PC-3 (cell line): ENCODE measurements at regions not wholly inside any gene's neighbourhood (a gene's known extent, or its start where the extent isn't known, plus 50 kb on each side); places are given as distances from the start of the nearest gene placed in this dataset.

Experiments used
- ATAC-seq: fragments of 200-7000 bp; cut with Tn5 transposase; 2 replicates; pipeline ENCODE4 v1.9.1; 2020; ENCODE audit warnings: mild to moderate bottlenecking, moderate library complexity
- BruUV-seq: library from RNA; stranded (reverse); fragments of 400-500 nt; replicated peaks from 2 replicates; lab custom pipeline; 2021; lab: Mats Ljungman, UMichigan
- CTCF ChIA-PET: fragments of 300-600 bp; sonication (Branson Sonifier 250); formaldehyde crosslinking; loops from one replicate; lab custom pipeline; 2022; ENCODE audit warnings: antibody characterized with exemption; lab: Charles Lee
- POLR2A ChIA-PET: fragments of 300-600 bp; sonication (Branson Sonifier 250); formaldehyde crosslinking; loops from one replicate; lab custom pipeline; 2022; ENCODE audit warnings: antibody characterized with exemption; ENCODE audit not compliant: unreplicated experiment; lab: Charles Lee
- DNase-seq: peaks from one replicate; pipeline ENCODE4 v3.0.0-alpha.2; 2015
- H2AFZ ChIP-seq: fragments of 300-600 bp; sonication (generic); 2 replicates; pipeline ENCODE4 v1.6.0; 2016; ENCODE audit warnings: antibody characterized with exemption, low read length
- H3F3A ChIP-seq: fragments of 300-600 bp; sonication (generic); one replicate; pipeline ENCODE4 v1.6.0; 2017; ENCODE audit warnings: antibody characterized with exemption, low read length, control low read depth, mild to moderate bottlenecking; ENCODE audit not compliant: unreplicated experiment
- H3K27ac ChIP-seq: fragments of 300-600 bp; sonication (generic); 2 replicates; pipeline ENCODE4 v1.5.1; 2016; ENCODE audit warnings: mild to moderate bottlenecking, low read length
- H3K27me3 ChIP-seq: fragments of 300-600 bp; sonication (generic); 2 replicates; pipeline ENCODE4 v1.6.1; 2016; ENCODE audit warnings: low read length, mixed read lengths
- H3K36me3 ChIP-seq: fragments of 300-600 bp; sonication (generic); 2 replicates; pipeline ENCODE4 v1.6.1; 2016; ENCODE audit warnings: low read depth, mixed run types, low read length, mixed read lengths
- H3K4me1 ChIP-seq: fragments of 300-600 bp; sonication (generic); 2 replicates; pipeline ENCODE4 v1.5.1; 2016; ENCODE audit warnings: low read length; ENCODE audit not compliant: insufficient read depth
- H3K4me2 ChIP-seq: fragments of 300-600 bp; sonication (generic); 2 replicates; pipeline ENCODE4 v1.6.0; 2016; ENCODE audit warnings: low read length
- H3K4me3 ChIP-seq: fragments of 300-600 bp; sonication (generic); 2 replicates; pipeline ENCODE4 v1.5.1; 2016; ENCODE audit warnings: mild to moderate bottlenecking, low read length, mixed read lengths
- H3K79me2 ChIP-seq: fragments of 300-600 bp; sonication (generic); 2 replicates; pipeline ENCODE4 v1.6.1; 2017; ENCODE audit warnings: low read length, mixed read lengths
- H3K9ac ChIP-seq: fragments of 300-600 bp; sonication (generic); 2 replicates; pipeline ENCODE4 v1.6.0; 2016; ENCODE audit warnings: mild to moderate bottlenecking, low read length
- H3K9me2 ChIP-seq: fragments of 300-600 bp; sonication (generic); replicated peaks from 2 replicates; pipeline ENCODE4 v1.6.1; 2016; ENCODE audit warnings: mixed run types, low read length, mixed read lengths
- H3K9me3 ChIP-seq: fragments of 300-600 bp; sonication (generic); 2 replicates; pipeline ENCODE4 v1.6.1; 2016; ENCODE audit warnings: low read length, mixed read lengths
- H4K20me1 ChIP-seq: fragments of 300-600 bp; sonication (generic); 2 replicates; pipeline ENCODE4 v1.6.1; 2016; ENCODE audit warnings: low read length, mixed read lengths
- EZH2 ChIP-seq: fragments of 300-600 bp; sonication (generic); IDR thresholded peaks from one replicate; pipeline ENCODE4 v1.6.1; 2017; ENCODE audit warnings: antibody characterized with exemption, mild to moderate bottlenecking, low read length; ENCODE audit not compliant: unreplicated experiment
- EZH2phosphoT487 ChIP-seq: fragments of 300-600 bp; sonication (generic); IDR thresholded peaks from 2 replicates; pipeline ENCODE4 v1.6.1; 2018; ENCODE audit warnings: mild to moderate bottlenecking, antibody characterized with exemption, low read length, borderline replicate concordance
- intact Hi-C: fragments of 100-400 bp; cut with micrococcal nuclease; formaldehyde crosslinking; loops from 2 replicates; pipeline ENCODE4 v1.9.0; 2023
- TF ChIP-seq, protein P1 (sequence below): fragments of 300-600 bp; sonication (generic); conservative IDR thresholded peaks from 2 replicates; pipeline ENCODE4 v1.5.1; 2017; ENCODE audit warnings: antibody characterized with exemption, low read depth, mild to moderate bottlenecking, low read length

DNA sequence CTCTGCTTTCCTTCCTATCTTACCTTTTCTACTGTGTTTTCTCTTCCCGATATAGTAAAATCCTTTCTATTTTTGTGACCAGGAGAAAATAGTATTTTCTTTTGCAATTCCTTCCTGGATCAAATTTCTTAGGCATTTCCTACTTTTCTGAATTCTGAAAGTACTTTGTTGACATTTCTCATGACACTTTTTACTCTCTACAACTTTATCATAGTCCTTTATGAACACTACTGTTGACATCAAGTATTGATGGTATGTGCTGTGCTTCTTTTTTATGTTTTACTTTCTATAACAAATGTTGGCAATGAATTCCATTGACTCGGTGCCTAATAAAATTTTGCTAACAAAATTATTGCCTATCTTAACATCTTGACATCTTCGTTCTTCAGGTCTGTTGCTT lies 217.7 kb upstream of the TCF4 start:
- Histone ChIP-seq H3K9me3 (no peaks in the 10 kb centered on the region), H3K27ac (no peak overlapping the region), H2AFZ (no peak overlapping the region), H4K20me1 (no peaks in the 10 kb centered on the region), H3K4me3 (no peak overlapping the region), H3F3A (no peaks in the 10 kb centered on the region), H3K4me1 (no peaks in the 10 kb centered on the region), H3K36me3 (no peaks in the 10 kb centered on the region), H3K27me3 (no peaks in the 10 kb centered on the region), H3K9ac (no peak overlapping the region), H3K79me2 (no peaks in the 10 kb centered on the region), H3K9me2 (no peaks in the 10 kb centered on the region), H3K4me2 (no peak overlapping the region)
- intact Hi-C loops, result no loop called here
- DNase-seq (no peak), ATAC-seq (no peak)
- ChIA-PET POLR2A (no interaction called here), CTCF (no interaction called here)
- BruUV-seq, result no TSS peak
- TF ChIP-seq, protein P1, sequence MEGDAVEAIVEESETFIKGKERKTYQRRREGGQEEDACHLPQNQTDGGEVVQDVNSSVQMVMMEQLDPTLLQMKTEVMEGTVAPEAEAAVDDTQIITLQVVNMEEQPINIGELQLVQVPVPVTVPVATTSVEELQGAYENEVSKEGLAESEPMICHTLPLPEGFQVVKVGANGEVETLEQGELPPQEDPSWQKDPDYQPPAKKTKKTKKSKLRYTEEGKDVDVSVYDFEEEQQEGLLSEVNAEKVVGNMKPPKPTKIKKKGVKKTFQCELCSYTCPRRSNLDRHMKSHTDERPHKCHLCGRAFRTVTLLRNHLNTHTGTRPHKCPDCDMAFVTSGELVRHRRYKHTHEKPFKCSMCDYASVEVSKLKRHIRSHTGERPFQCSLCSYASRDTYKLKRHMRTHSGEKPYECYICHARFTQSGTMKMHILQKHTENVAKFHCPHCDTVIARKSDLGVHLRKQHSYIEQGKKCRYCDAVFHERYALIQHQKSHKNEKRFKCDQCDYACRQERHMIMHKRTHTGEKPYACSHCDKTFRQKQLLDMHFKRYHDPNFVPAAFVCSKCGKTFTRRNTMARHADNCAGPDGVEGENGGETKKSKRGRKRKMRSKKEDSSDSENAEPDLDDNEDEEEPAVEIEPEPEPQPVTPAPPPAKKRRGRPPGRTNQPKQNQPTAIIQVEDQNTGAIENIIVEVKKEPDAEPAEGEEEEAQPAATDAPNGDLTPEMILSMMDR, result no peak
- no peak for TF ChIP-seq EZH2
- no peak for TF ChIP-seq EZH2phosphoT487

DNA sequence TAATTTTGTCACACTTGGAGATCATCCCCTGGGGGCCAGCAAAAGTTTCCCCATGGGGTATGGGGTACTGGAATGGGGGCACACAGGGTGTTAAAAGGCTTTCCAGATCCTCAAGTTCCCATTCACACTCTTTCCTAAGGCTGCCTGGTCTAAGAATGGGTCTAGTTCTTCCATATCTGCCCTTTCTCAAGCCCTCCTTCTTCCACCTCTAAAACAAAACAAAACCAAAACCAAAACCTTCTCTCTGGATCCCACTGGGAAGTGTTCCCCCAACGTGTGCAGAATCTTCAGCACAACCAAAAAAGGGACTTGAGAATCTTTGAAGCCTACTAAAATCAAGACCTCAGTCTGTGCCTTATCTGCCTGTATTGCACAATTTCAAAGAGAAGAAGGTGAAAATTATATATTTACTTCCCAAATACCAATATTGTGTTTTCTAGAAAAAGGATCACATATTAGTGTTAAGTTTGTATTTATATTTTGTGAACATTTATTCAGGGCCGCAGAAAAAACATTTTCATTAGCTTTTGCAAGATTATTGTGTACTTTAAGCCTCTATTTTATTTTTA lies 207.2 kb upstream of the TCF4 start:
- DNase-seq (no peak), ATAC-seq (no peak)
- Histone ChIP-seq H4K20me1 (no peaks in the 10 kb centered on the region), H3K36me3 (no peaks in the 10 kb centered on the region), H3K79me2 (no peaks in the 10 kb centered on the region), H3K9me3 (no peaks in the 10 kb centered on the region), H3F3A (no peaks in the 10 kb centered on the region), H3K4me1 (peaks cover 8% of the 10 kb centered on the region), H3K4me3 (no peak overlapping the region), H3K4me2 (no peak overlapping the region), H2AFZ (no peak overlapping the region), H3K27ac (no peak overlapping the region), H3K9ac (no peak overlapping the region), H3K27me3 (no peaks in the 10 kb centered on the region), H3K9me2 (no peaks in the 10 kb centered on the region)
- ChIA-PET CTCF (no interaction called here), POLR2A (no interaction called here)
- intact Hi-C loops, result no loop called here
- TF ChIP-seq, protein P1, result no peak
- TF ChIP-seq EZH2 (no peak), EZH2phosphoT487 (no peak)
- BruUV-seq, result no TSS peak

DNA sequence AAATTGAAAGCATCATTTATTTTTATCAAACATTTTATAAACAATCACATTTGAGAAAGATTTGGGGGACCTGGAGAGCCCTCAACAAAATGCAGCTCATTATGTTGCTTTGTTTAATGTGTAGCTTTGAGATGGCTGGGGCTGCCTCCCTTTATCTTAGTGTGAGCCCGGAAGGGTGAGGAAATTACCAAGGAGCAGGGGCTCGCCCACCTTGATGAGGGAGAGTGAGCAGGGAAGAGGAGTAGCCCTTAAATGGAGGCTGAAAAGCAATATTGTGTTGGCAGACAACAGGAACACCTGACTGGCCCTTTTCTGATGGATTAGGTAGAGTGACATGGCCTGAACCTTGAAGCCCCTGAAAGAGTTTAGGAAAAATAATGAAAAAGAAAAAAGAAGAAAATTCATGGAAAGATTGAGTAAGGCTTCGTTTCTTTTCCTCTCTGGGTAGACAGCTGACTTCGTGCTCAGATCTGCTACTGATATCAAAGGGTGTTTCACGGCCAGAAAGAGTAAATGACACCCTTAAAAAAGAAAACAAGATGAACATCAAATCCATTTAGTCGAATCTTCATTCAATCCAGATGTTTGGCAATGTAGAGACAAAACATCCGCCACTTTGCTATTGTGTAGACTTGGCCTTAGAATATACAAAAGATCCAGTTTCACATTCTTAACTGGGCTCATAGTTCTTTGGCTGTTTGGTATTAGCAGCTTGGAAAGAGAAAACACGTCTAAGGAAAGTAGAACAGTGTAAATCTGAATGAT lies 206.5 kb upstream of the TCF4 start:
- Histone ChIP-seq H3K27ac (no peak overlapping the region), H3K27me3 (no peaks in the 10 kb centered on the region), H2AFZ (no peak overlapping the region), H3K4me2 (no peak overlapping the region), H3K4me1 (peaks cover 12% of the 10 kb centered on the region), H3K4me3 (no peak overlapping the region), H3K9me3 (0 out of 2 replicates have a peak, but pooled peaks cover 5% of the 10 kb centered on the region), H4K20me1 (no peaks in the 10 kb centered on the region), H3K9me2 (no peaks in the 10 kb centered on the region), H3K9ac (no peak overlapping the region), H3F3A (no peaks in the 10 kb centered on the region), H3K36me3 (0 out of 2 replicates have a peak, but pooled peaks cover 4% of the 10 kb centered on the region), H3K79me2 (no peaks in the 10 kb centered on the region)
- no peak for ATAC-seq
- no TSS peak for BruUV-seq
- no peak for DNase-seq
- intact Hi-C loops, result no loop called here
- POLR2A ChIA-PET, result no interaction called here
- TF ChIP-seq EZH2 (no peak), EZH2phosphoT487 (no peak)
- TF ChIP-seq, protein P1, result no peak
- CTCF ChIA-PET, result no interaction called here
